Coronary artery (tissue), 2 donors: ENCODE measurements at regions not wholly inside any gene's neighbourhood (a gene's known extent, or its start where the extent isn't known, plus 50 kb on each side); places are given as distances from the start of the nearest gene placed in this dataset.

Source experiments
- DNase-seq: peaks from one replicate; pipeline ENCODE4 v3.0.0-alpha.2; 2017; ENCODE audit warnings: low spot score
- H3K27ac ChIP-seq, 2 donors: fragments of 200-600 bp; sonication (generic); one replicate each; pipeline ENCODE4 v1.5.1; 2016 to 2019
- H3K4me3 ChIP-seq: fragments of 200-600 bp; sonication (generic); 2 replicates; pipeline ENCODE4 v1.5.1; 2016; ENCODE audit warnings: mild to moderate bottlenecking, moderate library complexity
- TF ChIP-seq, protein P1 (sequence below): fragments of 200-600 bp; sonication (generic); IDR thresholded peaks from one replicate; pipeline ENCODE4 v1.5.1; 2019; ENCODE audit warnings: antibody characterized with exemption

DNA sequence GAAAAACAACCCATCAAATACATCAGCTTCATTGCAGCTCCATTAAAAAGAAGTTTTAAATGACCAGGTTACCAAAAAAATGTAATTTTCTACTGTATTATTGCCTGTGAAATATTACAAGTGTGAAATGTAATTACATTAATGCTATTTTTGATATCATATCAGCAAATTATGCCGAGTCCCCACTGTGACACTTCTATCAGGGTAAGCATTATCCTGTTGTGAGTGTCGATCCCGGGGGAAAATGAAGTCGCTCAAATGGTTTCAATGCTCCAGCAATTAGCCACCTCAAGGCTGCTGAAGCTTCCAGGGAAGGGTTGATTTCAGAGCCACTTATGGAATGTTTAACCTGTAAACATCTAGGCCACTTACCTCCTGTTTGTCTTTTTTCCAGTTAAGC lies 70.4 kb downstream of the RCN1 start:
- Histone ChIP-seq H3K27ac (no peak overlapping the region), H3K4me3 (no peak overlapping the region)
- TF ChIP-seq, protein P1, sequence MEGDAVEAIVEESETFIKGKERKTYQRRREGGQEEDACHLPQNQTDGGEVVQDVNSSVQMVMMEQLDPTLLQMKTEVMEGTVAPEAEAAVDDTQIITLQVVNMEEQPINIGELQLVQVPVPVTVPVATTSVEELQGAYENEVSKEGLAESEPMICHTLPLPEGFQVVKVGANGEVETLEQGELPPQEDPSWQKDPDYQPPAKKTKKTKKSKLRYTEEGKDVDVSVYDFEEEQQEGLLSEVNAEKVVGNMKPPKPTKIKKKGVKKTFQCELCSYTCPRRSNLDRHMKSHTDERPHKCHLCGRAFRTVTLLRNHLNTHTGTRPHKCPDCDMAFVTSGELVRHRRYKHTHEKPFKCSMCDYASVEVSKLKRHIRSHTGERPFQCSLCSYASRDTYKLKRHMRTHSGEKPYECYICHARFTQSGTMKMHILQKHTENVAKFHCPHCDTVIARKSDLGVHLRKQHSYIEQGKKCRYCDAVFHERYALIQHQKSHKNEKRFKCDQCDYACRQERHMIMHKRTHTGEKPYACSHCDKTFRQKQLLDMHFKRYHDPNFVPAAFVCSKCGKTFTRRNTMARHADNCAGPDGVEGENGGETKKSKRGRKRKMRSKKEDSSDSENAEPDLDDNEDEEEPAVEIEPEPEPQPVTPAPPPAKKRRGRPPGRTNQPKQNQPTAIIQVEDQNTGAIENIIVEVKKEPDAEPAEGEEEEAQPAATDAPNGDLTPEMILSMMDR: no peak
- DNase-seq: no peak

DNA sequence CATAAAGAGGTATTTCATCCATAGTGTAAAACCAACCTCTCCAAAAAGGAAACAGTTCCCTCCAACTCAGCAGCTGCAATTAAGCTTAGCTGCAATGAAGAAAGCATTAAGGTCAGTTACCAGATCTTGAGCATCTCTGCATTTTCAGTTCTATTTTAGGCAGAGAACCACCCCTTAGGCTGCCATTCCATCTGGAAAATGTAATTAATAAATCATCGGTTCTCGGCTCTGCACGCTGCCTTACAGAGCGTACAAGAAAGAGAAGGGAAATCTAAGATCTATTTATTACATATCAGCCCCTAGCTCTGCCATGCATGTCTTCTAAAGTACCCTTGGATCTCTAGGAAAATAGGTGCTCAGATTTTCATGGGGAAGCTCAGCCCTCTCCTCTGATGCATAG lies 71.5 kb downstream of the RCN1 start:
- H3K4me3 ChIP-seq: no peak overlapping the region
- TF ChIP-seq, protein P1: no peak
- DNase-seq: no peak

DNA sequence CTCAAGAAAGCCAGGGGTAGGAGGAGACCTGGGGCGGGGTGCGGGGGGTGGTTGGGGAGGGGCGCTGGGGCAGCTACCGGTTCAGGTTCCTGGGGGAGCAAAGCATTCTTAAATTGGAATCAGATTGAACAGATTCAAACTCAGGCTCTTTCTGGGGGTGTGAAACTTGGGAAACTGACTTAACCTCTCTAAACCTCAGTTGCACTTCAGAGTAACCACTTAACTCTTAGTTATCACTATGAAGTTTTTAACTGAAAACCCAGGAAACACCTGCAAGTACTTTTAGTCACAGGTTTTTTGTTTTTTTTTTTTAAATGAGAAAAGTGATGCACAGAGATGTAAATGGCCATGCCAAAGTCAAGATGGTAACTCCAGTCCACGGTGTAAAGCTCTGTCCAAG lies 72.0 kb downstream of the RCN1 start:
- no peak for DNase-seq
- Histone ChIP-seq H3K27ac (no peak overlapping the region), H3K4me3 (no peak overlapping the region)
- TF ChIP-seq, protein P1: no peak

More for the DNA sequence above, 71.5 kb downstream of the RCN1 start:
- no peak overlapping the region for H3K27ac ChIP-seq

DNA sequence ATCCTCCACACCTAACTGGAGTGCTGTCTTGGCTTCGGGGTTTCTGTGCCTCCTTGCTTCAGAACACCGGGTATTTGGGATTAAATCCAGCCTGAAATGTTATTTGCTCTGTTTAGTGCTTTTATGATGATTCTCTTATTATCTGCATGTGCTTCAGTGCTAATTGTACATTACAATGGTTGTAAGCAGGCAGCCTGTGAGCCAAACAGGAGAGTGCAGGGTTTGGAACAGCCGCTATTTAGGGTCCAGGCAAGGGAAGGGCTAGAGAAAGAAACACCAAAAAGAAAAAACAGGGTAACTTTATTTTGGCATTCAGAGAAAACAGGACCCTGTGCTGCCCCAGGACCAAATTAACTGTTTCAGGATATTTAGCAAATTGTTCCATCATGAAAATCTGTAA lies 72.7 kb downstream of the RCN1 start:
- TF ChIP-seq, protein P1: no peak
- no peak overlapping the region for H3K27ac ChIP-seq
- no peak overlapping the region for H3K4me3 ChIP-seq
- DNase-seq: no peak

DNA sequence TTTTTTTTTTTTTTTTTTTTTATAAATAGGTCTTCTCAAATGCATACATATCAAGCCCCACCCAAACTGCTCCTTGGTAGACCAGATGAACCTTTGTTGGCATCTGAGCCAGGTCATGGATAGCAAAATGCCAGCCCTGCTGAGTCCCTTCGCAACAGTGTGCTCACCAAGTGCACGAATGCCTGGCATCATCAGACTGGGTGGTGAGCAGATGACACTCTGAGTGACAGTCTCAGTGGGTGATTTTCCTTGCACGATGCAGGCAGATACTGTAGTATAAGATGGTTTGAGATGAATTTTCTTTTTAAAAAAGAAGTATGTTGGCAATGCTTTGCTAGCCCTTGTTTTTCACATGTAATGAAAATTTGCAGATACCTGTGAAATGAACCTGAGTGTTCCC lies 74.0 kb downstream of the RCN1 start:
- H3K4me3 ChIP-seq: no peak overlapping the region
- DNase-seq: no peak
- TF ChIP-seq, protein P1: no peak
- no peak overlapping the region for H3K27ac ChIP-seq

DNA sequence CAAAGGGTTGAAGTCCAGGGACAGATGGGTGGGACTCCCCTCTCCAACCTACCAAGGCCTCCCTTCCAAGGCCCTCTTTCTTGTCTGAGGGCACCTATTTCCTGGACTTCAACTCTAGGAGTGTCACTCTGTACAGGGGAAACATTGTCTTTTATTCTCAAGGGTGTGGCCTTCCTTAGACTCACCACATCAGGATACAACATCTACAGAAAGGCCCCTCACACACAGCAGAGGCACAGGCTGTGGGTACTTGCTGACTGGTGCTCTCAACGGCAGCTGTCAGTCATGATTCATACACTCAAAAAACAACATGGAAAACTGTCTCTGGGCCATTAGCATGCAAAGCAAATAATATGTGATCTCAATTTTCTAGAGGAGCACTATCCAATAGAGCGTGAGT lies 78.0 kb downstream of the RCN1 start:
- DNase-seq: no peak
- TF ChIP-seq, protein P1: no peak
- no peak overlapping the region for H3K27ac ChIP-seq
- H3K4me3 ChIP-seq: no peak overlapping the region

DNA sequence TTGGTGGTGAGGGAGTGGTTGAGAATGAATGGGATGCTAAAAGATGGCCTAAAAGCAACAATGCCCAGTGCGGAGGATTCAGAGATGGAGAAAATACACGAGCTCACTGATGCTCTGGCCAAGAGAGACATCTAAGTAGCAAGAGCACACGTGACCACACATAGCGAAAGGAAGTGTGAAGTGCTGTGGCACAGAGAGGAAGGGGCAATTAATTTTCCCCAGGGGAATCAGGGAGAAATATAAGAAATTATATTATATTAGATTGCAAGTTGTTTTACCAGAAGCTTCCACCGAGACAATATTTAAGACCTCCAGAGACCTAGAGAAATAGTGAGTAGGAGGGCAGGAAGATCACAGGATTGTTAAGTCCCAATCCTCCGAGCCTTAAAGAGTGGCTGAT lies 80.6 kb downstream of the RCN1 start:
- DNase-seq: peak; percentile 12
- TF ChIP-seq, protein P1: no peak

More for the DNA sequence above, 80.6 kb downstream of the RCN1 start:
- Histone ChIP-seq H3K27ac (no peak overlapping the region), H3K4me3 (no peak overlapping the region)
